ENCODE measurements at regions not wholly inside any gene's neighbourhood (a gene's known extent, or its start where the extent isn't known, plus 50 kb on each side); places are given as distances from the start of the nearest gene placed in this dataset.

DNA sequence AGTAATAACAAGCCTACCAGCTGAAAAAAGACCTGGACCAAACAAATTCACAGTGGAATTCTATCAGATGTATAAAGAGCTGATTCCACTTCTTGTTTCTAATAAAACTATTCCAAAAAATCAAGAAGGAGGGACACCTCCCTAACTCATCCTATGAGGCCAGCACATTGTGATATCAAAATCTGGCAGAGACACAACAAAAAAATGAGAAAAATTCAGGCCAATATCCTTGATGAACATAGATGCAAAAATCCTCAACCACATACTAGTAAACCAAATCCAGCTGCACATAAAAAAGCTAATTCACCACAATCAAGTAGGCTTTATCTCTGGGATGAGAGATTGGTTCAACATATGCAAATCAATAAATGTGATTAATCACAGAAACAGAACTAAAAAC is 147.9 kb upstream of the NEIL3 start:
- Histone ChIP-seq H3K4me1 (no peaks in the 10 kb centered on the region), H3K27me3 (no peaks in the 10 kb centered on the region), H3K27ac (no peak overlapping the region), H3K9me3 (no peaks in the 10 kb centered on the region), H3K36me3 (ENCODE audit: low read depth, missing control alignments) (no peaks in the 10 kb centered on the region), H3K4me3 (no peak overlapping the region)
- intact Hi-C loops (cut with DNase I; ENCODE audit: low total_unique reads) = no loop called here
- DNase-seq = no peak
- TF ChIP-seq, protein P1, sequence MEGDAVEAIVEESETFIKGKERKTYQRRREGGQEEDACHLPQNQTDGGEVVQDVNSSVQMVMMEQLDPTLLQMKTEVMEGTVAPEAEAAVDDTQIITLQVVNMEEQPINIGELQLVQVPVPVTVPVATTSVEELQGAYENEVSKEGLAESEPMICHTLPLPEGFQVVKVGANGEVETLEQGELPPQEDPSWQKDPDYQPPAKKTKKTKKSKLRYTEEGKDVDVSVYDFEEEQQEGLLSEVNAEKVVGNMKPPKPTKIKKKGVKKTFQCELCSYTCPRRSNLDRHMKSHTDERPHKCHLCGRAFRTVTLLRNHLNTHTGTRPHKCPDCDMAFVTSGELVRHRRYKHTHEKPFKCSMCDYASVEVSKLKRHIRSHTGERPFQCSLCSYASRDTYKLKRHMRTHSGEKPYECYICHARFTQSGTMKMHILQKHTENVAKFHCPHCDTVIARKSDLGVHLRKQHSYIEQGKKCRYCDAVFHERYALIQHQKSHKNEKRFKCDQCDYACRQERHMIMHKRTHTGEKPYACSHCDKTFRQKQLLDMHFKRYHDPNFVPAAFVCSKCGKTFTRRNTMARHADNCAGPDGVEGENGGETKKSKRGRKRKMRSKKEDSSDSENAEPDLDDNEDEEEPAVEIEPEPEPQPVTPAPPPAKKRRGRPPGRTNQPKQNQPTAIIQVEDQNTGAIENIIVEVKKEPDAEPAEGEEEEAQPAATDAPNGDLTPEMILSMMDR (IDR thresholded peaks at IDR 0.05) = no peak
- TF ChIP-seq POLR2A (IDR thresholded peaks at IDR 0.05) = no peak

DNA sequence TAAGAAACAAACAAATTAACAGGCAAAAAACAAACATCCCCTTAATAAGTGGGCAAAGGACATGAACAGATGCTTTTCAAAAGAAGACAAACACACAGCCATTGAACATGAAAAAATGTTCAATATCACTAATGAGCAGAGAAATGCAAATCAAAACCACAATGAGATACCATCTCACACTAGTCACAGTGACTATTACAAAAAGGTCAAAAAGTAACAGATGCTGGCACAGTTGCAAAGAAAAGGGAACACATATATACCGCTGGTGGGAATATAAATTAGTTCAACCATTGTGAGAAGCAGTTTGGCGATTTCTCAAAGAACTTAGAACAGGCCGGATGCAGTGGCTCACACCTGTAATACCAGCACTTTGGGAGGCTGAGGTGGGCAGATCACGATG is 146.1 kb upstream of the NEIL3 start:
- Histone ChIP-seq H3K36me3 (ENCODE audit: low read depth, missing control alignments) (no peaks in the 10 kb centered on the region), H3K27me3 (no peaks in the 10 kb centered on the region), H3K27ac (no peak overlapping the region), H3K4me3 (no peak overlapping the region), H3K9me3 (no peaks in the 10 kb centered on the region), H3K4me1 (no peaks in the 10 kb centered on the region)
- no peak for TF ChIP-seq POLR2A (IDR thresholded peaks at IDR 0.05)
- TF ChIP-seq, protein P1 (IDR thresholded peaks at IDR 0.05) = no peak
- WGBS, 2 donors = 76 to 84% methylated on average over 4 of the region's 4 CpGs
- intact Hi-C loops (cut with DNase I; ENCODE audit: low total_unique reads) = no loop called here
- DNase-seq = no peak

- H3K4me3 ChIP-seq = no peak overlapping the region
- intact Hi-C loops (cut with DNase I; ENCODE audit: low total_unique reads) = no loop called here
- H3K9me3 ChIP-seq = no peaks in the 10 kb centered on the region
- 78 to 86% methylated on average over 5 of the region's 5 CpGs for WGBS, 2 donors
- H3K4me1 ChIP-seq = no peaks in the 10 kb centered on the region
- no peaks in the 10 kb centered on the region for H3K27me3 ChIP-seq
- DNase-seq = no peak
- H3K27ac ChIP-seq = no peak overlapping the region
- H3K36me3 ChIP-seq (ENCODE audit: low read depth, missing control alignments) = no peaks in the 10 kb centered on the region
- no peak for TF ChIP-seq POLR2A (IDR thresholded peaks at IDR 0.05)
- TF ChIP-seq, protein P1 (IDR thresholded peaks at IDR 0.05) = no peak
These were observed 138.1 kb upstream of the NEIL3 start for GRCh38 chr4:177171588-177171987.

- Histone ChIP-seq H3K9me3 (no peaks in the 10 kb centered on the region), H3K4me3 (no peak overlapping the region), H3K4me1 (no peaks in the 10 kb centered on the region), H3K27ac (no peak overlapping the region), H3K36me3 (ENCODE audit: low read depth, missing control alignments) (no peaks in the 10 kb centered on the region), H3K27me3 (no peaks in the 10 kb centered on the region)
- no peak for DNase-seq
- intact Hi-C loops (cut with DNase I; ENCODE audit: low total_unique reads) = no loop called here
- WGBS, 2 donors = 88 to 93% methylated on average over 3 of the region's 3 CpGs
- TF ChIP-seq, protein P1 (IDR thresholded peaks at IDR 0.05) = no peak
- no peak for TF ChIP-seq POLR2A (IDR thresholded peaks at IDR 0.05)
These were observed 134.2 kb upstream of the NEIL3 start for GRCh38 chr4:177175473-177175872.

DNA sequence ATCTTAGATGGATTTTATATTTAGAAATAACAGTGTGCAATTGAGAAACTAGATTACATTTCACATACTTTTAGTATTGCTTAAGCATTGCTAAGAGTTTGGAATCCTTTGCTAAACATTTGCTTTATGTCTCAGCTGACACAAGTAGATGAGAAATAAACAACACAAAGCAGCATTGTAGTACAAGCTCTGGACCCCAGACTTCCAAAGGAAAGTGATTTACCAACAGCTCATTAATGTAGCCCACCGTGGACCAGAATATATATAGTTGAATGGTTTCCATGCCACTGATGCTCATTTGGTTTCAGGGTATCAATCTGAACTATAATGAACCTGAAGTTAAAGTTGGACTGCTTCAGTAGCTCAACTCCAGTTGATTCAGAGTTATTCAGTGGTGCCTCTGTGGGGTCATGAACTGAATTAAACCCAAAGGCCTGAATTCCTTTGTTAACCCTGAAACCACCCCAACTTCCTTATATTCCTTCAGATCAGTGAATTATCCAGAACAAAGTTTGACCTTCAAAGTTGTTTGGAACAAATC is 132.1 kb upstream of the NEIL3 start:
- no peaks in the 10 kb centered on the region for H3K36me3 ChIP-seq (ENCODE audit: low read depth, missing control alignments)
- intact Hi-C loops (cut with DNase I; ENCODE audit: low total_unique reads) = no loop called here
- TF ChIP-seq POLR2A (IDR thresholded peaks at IDR 0.05) = no peak
- TF ChIP-seq, protein P1 (IDR thresholded peaks at IDR 0.05) = no peak
- H3K4me1 ChIP-seq = no peaks in the 10 kb centered on the region
- 58 to 65% methylated on average over 1 of the region's 1 CpG for WGBS, 2 donors
- no peak overlapping the region for H3K4me3 ChIP-seq
- no peak for DNase-seq
- H3K27me3 ChIP-seq = no peaks in the 10 kb centered on the region
- H3K9me3 ChIP-seq = no peaks in the 10 kb centered on the region
- no peak overlapping the region for H3K27ac ChIP-seq

Measured in testis (tissue), 2 donors.